ENCODE measurements at regions not wholly inside any gene's neighbourhood (a gene's known extent, or its start where the extent isn't known, plus 50 kb on each side); places are given as distances from the start of the nearest gene placed in this dataset.

GRCh38 chr20:39876976-39877635 is 811.9 kb downstream of the MAFB start:
- Histone ChIP-seq H3K36me3 (no peaks in the 10 kb centered on the region), H3K4me3 (no peak overlapping the region), H3K9me3 (no peaks in the 10 kb centered on the region), H3K27ac (no peak overlapping the region), H3K4me1 (peaks cover 50% of the 10 kb centered on the region), H3K27me3 (no peaks in the 10 kb centered on the region)
- no peak for DNase-seq (ENCODE audit: low spot score in 2 of 2)
- TF ChIP-seq POLR2A (IDR thresholded peaks at IDR 0.05) (no peak), EP300 (IDR thresholded peaks at IDR 0.05) (no peak), POLR2AphosphoS5 (IDR thresholded peaks at IDR 0.05) (no peak)
- TF ChIP-seq, protein P1, sequence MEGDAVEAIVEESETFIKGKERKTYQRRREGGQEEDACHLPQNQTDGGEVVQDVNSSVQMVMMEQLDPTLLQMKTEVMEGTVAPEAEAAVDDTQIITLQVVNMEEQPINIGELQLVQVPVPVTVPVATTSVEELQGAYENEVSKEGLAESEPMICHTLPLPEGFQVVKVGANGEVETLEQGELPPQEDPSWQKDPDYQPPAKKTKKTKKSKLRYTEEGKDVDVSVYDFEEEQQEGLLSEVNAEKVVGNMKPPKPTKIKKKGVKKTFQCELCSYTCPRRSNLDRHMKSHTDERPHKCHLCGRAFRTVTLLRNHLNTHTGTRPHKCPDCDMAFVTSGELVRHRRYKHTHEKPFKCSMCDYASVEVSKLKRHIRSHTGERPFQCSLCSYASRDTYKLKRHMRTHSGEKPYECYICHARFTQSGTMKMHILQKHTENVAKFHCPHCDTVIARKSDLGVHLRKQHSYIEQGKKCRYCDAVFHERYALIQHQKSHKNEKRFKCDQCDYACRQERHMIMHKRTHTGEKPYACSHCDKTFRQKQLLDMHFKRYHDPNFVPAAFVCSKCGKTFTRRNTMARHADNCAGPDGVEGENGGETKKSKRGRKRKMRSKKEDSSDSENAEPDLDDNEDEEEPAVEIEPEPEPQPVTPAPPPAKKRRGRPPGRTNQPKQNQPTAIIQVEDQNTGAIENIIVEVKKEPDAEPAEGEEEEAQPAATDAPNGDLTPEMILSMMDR (IDR thresholded peaks at IDR 0.05): no peak
- 85% methylated on average over 10 of the region's 10 CpGs for WGBS

DNA sequence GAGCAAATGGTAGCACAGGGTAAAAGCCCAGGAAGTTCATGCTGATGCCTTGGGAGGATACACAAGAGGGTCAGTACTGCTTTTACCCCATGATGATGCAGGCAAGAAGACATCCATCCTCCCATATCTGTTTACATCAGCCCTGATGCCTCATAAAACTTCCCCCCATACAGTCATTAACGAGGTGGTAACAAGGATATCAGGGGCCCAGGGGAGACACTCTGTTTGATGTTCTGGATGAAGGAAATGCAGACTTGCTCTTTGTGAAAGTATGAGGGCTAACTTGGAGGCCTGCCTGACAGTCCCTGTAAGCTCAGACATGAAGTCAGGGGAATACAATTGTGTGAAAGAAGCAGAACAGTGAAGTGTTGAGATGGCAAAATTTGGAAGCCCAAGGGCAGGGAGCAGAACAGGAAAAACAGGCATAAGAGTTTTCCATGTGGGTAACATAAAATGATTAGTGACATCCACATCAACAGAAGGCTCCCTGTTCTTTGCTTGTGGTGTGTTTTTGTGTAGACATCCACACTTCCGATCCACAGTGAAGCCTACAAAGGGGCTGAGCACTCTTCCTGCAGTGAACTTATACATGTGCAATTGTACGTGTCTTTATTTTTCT is 813.4 kb downstream of the MAFB start:
- Histone ChIP-seq H3K4me3 (no peak overlapping the region), H3K27ac (no peak overlapping the region), H3K27me3 (no peaks in the 10 kb centered on the region), H3K9me3 (no peaks in the 10 kb centered on the region), H3K4me1 (peaks cover 50% of the 10 kb centered on the region), H3K36me3 (no peaks in the 10 kb centered on the region)
- no peak for DNase-seq (ENCODE audit: low spot score in 2 of 2)
- TF ChIP-seq POLR2AphosphoS5 (IDR thresholded peaks at IDR 0.05) (no peak), POLR2A (IDR thresholded peaks at IDR 0.05) (no peak), EP300 (IDR thresholded peaks at IDR 0.05) (no peak)
- TF ChIP-seq, protein P1 (IDR thresholded peaks at IDR 0.05): no peak
- 51% methylated on average over 3 of the region's 3 CpGs for WGBS

DNA sequence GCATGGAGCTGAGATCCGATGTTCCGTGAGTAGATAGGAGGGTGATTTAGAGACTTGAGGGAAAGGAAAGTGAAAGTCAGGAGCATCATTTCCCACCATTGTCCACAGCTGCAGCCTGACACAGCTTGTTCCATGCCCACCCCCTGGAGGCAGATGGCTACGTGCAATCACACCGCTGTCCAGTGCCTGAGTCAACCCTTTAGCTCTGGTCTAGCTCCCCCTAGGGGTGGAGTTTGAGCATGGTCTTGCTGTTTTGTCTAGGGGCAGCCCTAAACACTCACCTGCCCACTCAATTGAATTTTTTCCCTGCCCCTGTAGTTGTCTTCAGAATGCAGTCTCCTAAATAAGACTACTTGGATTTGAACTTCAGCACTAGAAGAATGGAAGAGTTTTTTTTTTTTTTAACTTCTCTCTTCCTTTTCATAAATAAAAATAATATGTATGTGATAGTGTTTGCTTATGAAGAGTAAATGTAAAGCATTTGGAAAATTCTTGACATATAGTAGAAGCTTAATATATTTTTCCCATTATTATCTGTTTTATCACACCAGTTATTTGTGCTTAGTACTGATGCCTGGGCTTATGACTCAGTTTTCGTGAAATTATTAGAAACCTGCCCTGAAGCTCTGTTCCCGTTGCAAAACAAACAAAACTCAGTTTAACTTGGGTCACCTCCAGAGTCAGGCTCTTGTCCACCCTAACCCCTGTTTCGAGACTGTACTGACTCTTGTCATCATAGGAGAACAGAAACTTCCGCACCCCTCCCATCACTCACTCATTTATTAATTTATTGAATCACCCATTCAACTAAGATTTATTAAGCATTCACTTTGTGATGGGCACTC is 814.8 kb downstream of the MAFB start:
- Histone ChIP-seq H3K27me3 (no peaks in the 10 kb centered on the region), H3K27ac (no peak overlapping the region), H3K9me3 (no peaks in the 10 kb centered on the region), H3K4me3 (no peak overlapping the region), H3K4me1 (peaks cover 48% of the 10 kb centered on the region), H3K36me3 (no peaks in the 10 kb centered on the region)
- peak; percentile 81 to 82 for DNase-seq (ENCODE audit: low spot score in 2 of 2)
- TF ChIP-seq, protein P1 (IDR thresholded peaks at IDR 0.05): peak; percentile 48 to 67
- no peak for TF ChIP-seq POLR2A (IDR thresholded peaks at IDR 0.05)
- WGBS: 59% methylated on average over 8 of the region's 8 CpGs

- H3K4me1 ChIP-seq: peaks cover 39% of the 10 kb centered on the region
- TF ChIP-seq POLR2AphosphoS5 (IDR thresholded peaks at IDR 0.05) (no peak), POLR2A (IDR thresholded peaks at IDR 0.05) (no peak), EP300 (IDR thresholded peaks at IDR 0.05) (no peak)
- no peaks in the 10 kb centered on the region for H3K9me3 ChIP-seq
- no peak overlapping the region for H3K4me3 ChIP-seq
- DNase-seq (ENCODE audit: low spot score in 2 of 2): no peak
- H3K27ac ChIP-seq: no peak overlapping the region
- H3K36me3 ChIP-seq: no peaks in the 10 kb centered on the region
- H3K27me3 ChIP-seq: no peaks in the 10 kb centered on the region
- WGBS: 84% methylated on average over 2 of the region's 2 CpGs
Measured at GRCh38 chr20:39873286-39873685, 815.8 kb downstream of the MAFB start.

- H3K27me3 ChIP-seq: no peaks in the 10 kb centered on the region
- no peak overlapping the region for H3K27ac ChIP-seq
- TF ChIP-seq, protein P1 (IDR thresholded peaks at IDR 0.05): no peak
- TF ChIP-seq POLR2AphosphoS5 (IDR thresholded peaks at IDR 0.05) (no peak), POLR2A (IDR thresholded peaks at IDR 0.05) (no peak)
- DNase-seq (ENCODE audit: low spot score in 2 of 2): no peak
- no peak overlapping the region for H3K4me3 ChIP-seq
- WGBS: 12% methylated on average over 1 of the region's 1 CpG
- H3K4me1 ChIP-seq: peaks cover 17% of the 10 kb centered on the region
- no peaks in the 10 kb centered on the region for H3K9me3 ChIP-seq
- no peaks in the 10 kb centered on the region for H3K36me3 ChIP-seq
Measured at GRCh38 chr20:39871013-39871412, 818.0 kb downstream of the MAFB start.
